ENCODE measurements at regions not wholly inside any gene's neighbourhood (a gene's known extent, or its start where the extent isn't known, plus 50 kb on each side); places are given as distances from the start of the nearest gene placed in this dataset.

- BruUV-seq (replicated peaks), result no TSS peak
Measured at GRCh38 chr3:153244961-153245360, 82.9 kb downstream of the RAP2B start.

GRCh38 chr3:153245661-153246060 lies 83.6 kb downstream of the RAP2B start:
- BruUV-seq (replicated peaks), result no TSS peak
- H3K36me3 ChIP-seq (ENCODE audit: control insufficient read depth in 2 of 2, insufficient read depth in 2 of 2, low read length in 1 of 2), result no peaks in the 10 kb centered on the region
- ChIA-PET RAD21 (ENCODE audit: unreplicated experiment) (no interaction called here), SMC1A (ENCODE audit: uncharacterized antibody, unreplicated experiment) (no interaction called here), POLR2A (interaction anchor here (0.6 kb wide), 1 partner anchor 1010 kb away, joined by 4 read pairs; no protein-coding TSS in a partner anchor), CTCF (no interaction called here)
- FAIRE-seq, result no peak
- no peaks in the 10 kb centered on the region for H4K20me1 ChIP-seq (ENCODE audit: control insufficient read depth, insufficient read depth)
- H3K9ac ChIP-seq (ENCODE audit: control insufficient read depth, insufficient read depth, low read length), result no peak overlapping the region
- no peak overlapping the region for H2AFZ ChIP-seq (ENCODE audit: control insufficient read depth, low read depth, low read length)
- no peak overlapping the region for H3K27ac ChIP-seq (ENCODE audit: control insufficient read depth, insufficient read depth)
- H3K4me1 ChIP-seq (ENCODE audit: control insufficient read depth, insufficient read depth, low read length), result no peaks in the 10 kb centered on the region
- DNase-seq (ENCODE audit: low read depth, low spot score), result no peak
- no peak overlapping the region for H3K4me3 ChIP-seq
- intact Hi-C loops (cut with micrococcal nuclease; ENCODE audit: unreplicated experiment) (no loop called here), in situ Hi-C loops (cut with MboI) (no loop called here)
- 0% methylated on average over 2 of the region's 2 CpGs for WGBS (ENCODE audit: insufficient coverage, insufficient replicate concordance, low lambda C conversion rate, missing lambda C conversion rate)
- H3K4me2 ChIP-seq (ENCODE audit: control insufficient read depth, insufficient read depth), result no peak overlapping the region
- no peaks in the 10 kb centered on the region for H3K79me2 ChIP-seq (ENCODE audit: control insufficient read depth, insufficient read depth, low read length)
- H3K27me3 ChIP-seq (replicated peaks in 1 of 2; ENCODE audit: control insufficient read depth in 2 of 2, insufficient read depth in 2 of 2, low read length in 1 of 2), result no peaks in the 10 kb centered on the region; a peak in 1 of 4 replicates
- H3K9me3 ChIP-seq (replicated peaks; ENCODE audit: control insufficient read depth, insufficient read depth, low read length), result no peaks in the 10 kb centered on the region
- no peak for ATAC-seq
- TF ChIP-seq ASH2L (IDR thresholded peaks at IDR 0.05; ENCODE audit: borderline replicate concordance, low read depth), result no peak
- TF ChIP-seq PKNOX1 (IDR thresholded peaks at IDR 0.05), result no peak
- TF ChIP-seq JUNB (IDR thresholded peaks at IDR 0.05), result no peak
- no peak for TF ChIP-seq ELK1 (IDR thresholded peaks at IDR 0.05; ENCODE audit: low read depth, low read length)
- no peak for TF ChIP-seq NKRF (conservative IDR thresholded peaks at IDR 0.05)
- TF ChIP-seq BCL11A (IDR thresholded peaks at IDR 0.05; ENCODE audit: low read depth, low read length), result no peak
- no peak for TF ChIP-seq SUPT20H (IDR thresholded peaks at IDR 0.05; ENCODE audit: borderline replicate concordance, control insufficient read depth, low read depth, low read length)
- no peak for TF ChIP-seq NBN (IDR thresholded peaks at IDR 0.05)
- TF ChIP-seq LARP7 (IDR thresholded peaks at IDR 0.05), result no peak

More at GRCh38 chr3:153244961-153245360, 82.9 kb downstream of the RAP2B start:
- Histone ChIP-seq H3K4me3 (no peak overlapping the region), H3K27ac (ENCODE audit: control insufficient read depth, insufficient read depth) (no peak overlapping the region), H3K36me3 (ENCODE audit: control insufficient read depth in 2 of 2, insufficient read depth in 2 of 2, low read length in 1 of 2) (no peaks in the 10 kb centered on the region), H3K9ac (ENCODE audit: control insufficient read depth, insufficient read depth, low read length) (no peak overlapping the region), H3K4me2 (ENCODE audit: control insufficient read depth, insufficient read depth) (no peak overlapping the region), H3K27me3 (replicated peaks in 1 of 2; ENCODE audit: control insufficient read depth in 2 of 2, insufficient read depth in 2 of 2, low read length in 1 of 2) (no peaks in the 10 kb centered on the region), H3K79me2 (ENCODE audit: control insufficient read depth, insufficient read depth, low read length) (no peaks in the 10 kb centered on the region), H3K4me1 (ENCODE audit: control insufficient read depth, insufficient read depth, low read length) (no peaks in the 10 kb centered on the region), H2AFZ (ENCODE audit: control insufficient read depth, low read depth, low read length) (no peak overlapping the region), H4K20me1 (ENCODE audit: control insufficient read depth, insufficient read depth) (no peaks in the 10 kb centered on the region), H3K9me3 (replicated peaks; ENCODE audit: control insufficient read depth, insufficient read depth, low read length) (no peaks in the 10 kb centered on the region)
- no peak for ATAC-seq
- intact Hi-C loops (cut with micrococcal nuclease; ENCODE audit: unreplicated experiment) (no loop called here), in situ Hi-C loops (cut with MboI) (no loop called here)
- WGBS (ENCODE audit: insufficient coverage, insufficient replicate concordance, low lambda C conversion rate, missing lambda C conversion rate), result 52% methylated on average over 3 of the region's 3 CpGs
- no peak for FAIRE-seq
- CTCF ChIA-PET, result no interaction called here
- no peak for DNase-seq (ENCODE audit: low read depth, low spot score)
- SMC1A ChIA-PET (ENCODE audit: uncharacterized antibody, unreplicated experiment), result no interaction called here
- TF ChIP-seq CBX5 (IDR thresholded peaks at IDR 0.05; ENCODE audit: low read depth), result no peak
- no peak for TF ChIP-seq RAD51 (IDR thresholded peaks at IDR 0.05)
- TF ChIP-seq PKNOX1 (IDR thresholded peaks at IDR 0.05), result no peak
- no peak for TF ChIP-seq RUNX3 (IDR thresholded peaks at IDR 0.05; ENCODE audit: low read length)
- no peak for TF ChIP-seq ZNF622 (IDR thresholded peaks at IDR 0.05)
- TF ChIP-seq NBN (IDR thresholded peaks at IDR 0.05), result no peak
- no peak for TF ChIP-seq SPI1 (IDR thresholded peaks at IDR 0.05; ENCODE audit: borderline replicate concordance, insufficient read depth, low read depth, low read length)
- TF ChIP-seq NFYB (IDR thresholded peaks at IDR 0.05; ENCODE audit: insufficient read depth, low read depth, low read length), result no peak
- RAD21 ChIA-PET (ENCODE audit: unreplicated experiment), result no interaction called here
- POLR2A ChIA-PET, result interaction anchor here (0.6 kb wide), 1 partner anchor 1011 kb away, joined by 4 read pairs; no protein-coding TSS in a partner anchor

Data from GM12878 (cell line).